HUES64 (cell line): ENCODE measurements at regions not wholly inside any gene's neighbourhood (a gene's known extent, or its start where the extent isn't known, plus 50 kb on each side); places are given as distances from the start of the nearest gene placed in this dataset.

Experiments used
- H3K27ac ChIP-seq: 2 replicates; pipeline ENCODE4 v1.7.0; 2013; ENCODE audit warnings: low read depth, low read length, inconsistent platforms
- H3K27me3 ChIP-seq: 2 replicates; pipeline ENCODE4 v1.6.1; 2013; ENCODE audit warnings: mild to moderate bottlenecking, low read length; ENCODE audit not compliant: insufficient read depth
- H3K36me3 ChIP-seq: 2 replicates; pipeline ENCODE4 v1.6.1; 2013; ENCODE audit warnings: mild to moderate bottlenecking, low read length; ENCODE audit not compliant: insufficient read depth
- H3K4me1 ChIP-seq: 2 replicates; pipeline ENCODE4 v1.6.1; 2013; ENCODE audit warnings: mild to moderate bottlenecking, low read length, moderate library complexity; ENCODE audit not compliant: insufficient read depth
- H3K4me3 ChIP-seq: 2 replicates; pipeline ENCODE4 v1.5.1; 2013; ENCODE audit warnings: mild to moderate bottlenecking, low read length, moderate library complexity
- H3K9ac ChIP-seq: 2 replicates; pipeline ENCODE4 v1.6.1; 2013; ENCODE audit warnings: mild to moderate bottlenecking, low read depth, low read length
- H3K9me3 ChIP-seq: 2 replicates; pipeline ENCODE4 v1.6.1; 2013; ENCODE audit warnings: low read depth, low read length; ENCODE audit not compliant: insufficient read depth
- WGBS: fragments of 150-250, 120-280 bp; methylation state at CpG from one replicate; pipeline ENCODE4 v1.1.7; 2013; ENCODE audit warnings: missing lambda C conversion rate; 5-methylcytosine and 5-hydroxymethylcytosine counted together

DNA sequence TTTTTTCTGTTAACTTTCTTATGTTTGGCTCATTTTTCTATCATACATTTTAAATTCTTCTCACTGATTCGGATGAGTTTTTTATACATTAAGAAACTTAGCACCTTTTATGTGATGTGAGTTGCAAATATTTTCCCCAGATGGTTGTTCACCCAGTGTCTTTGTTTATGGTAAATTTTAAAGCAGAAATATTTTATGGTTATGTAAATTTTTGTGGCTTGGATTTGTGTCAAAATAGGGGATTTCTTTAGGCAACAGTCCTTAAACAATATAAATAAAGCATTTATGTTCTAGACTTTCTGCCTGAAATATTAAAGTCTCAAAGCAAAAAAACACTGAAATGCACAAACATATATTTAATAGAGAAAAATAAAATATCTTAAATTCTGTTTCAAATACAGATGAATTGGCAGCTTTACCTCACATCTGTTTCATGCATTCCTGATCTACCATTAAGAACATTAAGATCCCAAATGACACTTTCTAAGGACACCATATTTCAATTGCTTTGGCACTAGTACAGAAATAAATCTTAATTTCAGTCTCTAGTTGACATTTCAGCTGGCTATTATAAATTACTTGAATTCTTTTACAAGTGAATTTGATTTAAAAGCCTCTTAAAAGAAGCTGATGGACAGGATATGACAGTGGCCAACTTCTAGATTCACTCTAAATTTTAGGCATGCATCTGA lies 646.6 kb downstream of the HACE1 start:
- Histone ChIP-seq H3K9ac (no peak overlapping the region), H3K4me1 (no peaks in the 10 kb centered on the region), H3K36me3 (no peaks in the 10 kb centered on the region), H3K27ac (no peak overlapping the region), H3K27me3 (no peaks in the 10 kb centered on the region), H3K4me3 (no peak overlapping the region), H3K9me3 (no peaks in the 10 kb centered on the region)
- no CpG with 5 or more reads among the region's 1 CpG for WGBS

DNA sequence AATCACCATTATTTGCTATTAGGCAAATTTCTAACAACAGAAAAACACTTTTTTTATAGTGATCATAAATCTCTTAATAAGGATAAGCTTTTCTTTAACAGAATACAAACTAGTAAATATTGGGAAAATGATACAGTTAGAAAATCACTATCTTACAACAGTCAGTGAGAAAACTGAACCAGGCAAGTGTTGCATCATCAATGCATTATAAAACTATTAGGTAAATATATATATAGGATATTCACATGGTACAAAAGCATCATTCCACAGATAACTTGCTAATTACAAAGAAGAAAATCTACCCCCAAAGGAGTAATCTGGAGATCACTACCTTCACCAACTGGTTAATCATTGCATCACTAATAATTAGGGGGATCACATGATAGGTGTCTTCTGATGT lies 652.1 kb downstream of the HACE1 start:
- H3K9ac ChIP-seq = no peak overlapping the region
- H3K4me3 ChIP-seq = no peak overlapping the region
- no peaks in the 10 kb centered on the region for H3K9me3 ChIP-seq
- H3K27ac ChIP-seq = no peak overlapping the region
- no peaks in the 10 kb centered on the region for H3K4me1 ChIP-seq
- H3K27me3 ChIP-seq = no peaks in the 10 kb centered on the region
- no peaks in the 10 kb centered on the region for H3K36me3 ChIP-seq

DNA sequence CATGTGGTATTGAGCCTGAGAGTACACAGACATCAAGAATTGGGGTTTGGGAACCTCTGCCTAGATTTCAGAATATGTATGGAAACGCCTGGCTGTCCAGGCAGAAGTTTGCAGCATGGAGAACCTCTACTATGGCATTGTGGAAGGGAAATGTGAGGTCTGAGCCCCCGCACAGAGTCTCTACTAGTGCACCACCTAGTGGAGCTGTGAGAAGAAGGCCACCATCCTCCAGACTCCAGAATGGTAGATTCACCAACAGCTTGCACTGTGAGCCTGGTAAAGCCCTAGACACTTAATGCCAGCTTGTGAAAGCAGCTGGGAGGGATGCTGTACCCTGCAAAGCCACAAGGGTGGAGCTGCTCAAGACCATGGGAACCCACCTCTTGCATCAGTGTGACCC lies 658.2 kb downstream of the HACE1 start:
- Histone ChIP-seq H3K27me3 (no peaks in the 10 kb centered on the region), H3K9me3 (0 out of 2 replicates have a peak, but pooled peaks cover 2% of the 10 kb centered on the region), H3K4me3 (no peak overlapping the region), H3K9ac (no peak overlapping the region), H3K27ac (no peak overlapping the region), H3K4me1 (no peaks in the 10 kb centered on the region), H3K36me3 (no peaks in the 10 kb centered on the region)
- 95% methylated on average over 2 of the region's 2 CpGs for WGBS

DNA sequence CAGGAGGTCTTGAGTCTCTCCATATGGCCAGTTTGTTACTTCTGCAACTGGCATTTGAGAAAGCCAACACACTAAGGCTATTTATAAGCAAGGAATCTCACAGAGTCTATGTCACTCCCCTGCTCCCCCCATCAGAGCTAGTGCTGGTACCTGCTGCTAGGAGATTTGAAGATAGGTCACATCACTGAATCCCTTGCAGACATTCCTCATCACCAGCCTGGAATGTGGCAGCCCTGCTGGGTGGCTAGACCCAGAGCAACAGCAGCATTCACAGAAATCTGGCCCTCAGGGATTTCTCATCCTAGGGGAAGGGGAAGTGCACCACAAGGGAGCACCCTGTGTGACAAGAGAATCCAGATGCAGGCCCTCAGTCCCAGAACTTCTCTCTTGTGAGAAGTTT lies 672.1 kb downstream of the HACE1 start:
- no peaks in the 10 kb centered on the region for H3K27me3 ChIP-seq
- no peaks in the 10 kb centered on the region for H3K36me3 ChIP-seq
- no peak overlapping the region for H3K4me3 ChIP-seq
- no peaks in the 10 kb centered on the region for H3K4me1 ChIP-seq
- no peak overlapping the region for H3K27ac ChIP-seq
- H3K9me3 ChIP-seq = no peaks in the 10 kb centered on the region; the same call in none of the 2 replicates
- H3K9ac ChIP-seq = no peak overlapping the region

DNA sequence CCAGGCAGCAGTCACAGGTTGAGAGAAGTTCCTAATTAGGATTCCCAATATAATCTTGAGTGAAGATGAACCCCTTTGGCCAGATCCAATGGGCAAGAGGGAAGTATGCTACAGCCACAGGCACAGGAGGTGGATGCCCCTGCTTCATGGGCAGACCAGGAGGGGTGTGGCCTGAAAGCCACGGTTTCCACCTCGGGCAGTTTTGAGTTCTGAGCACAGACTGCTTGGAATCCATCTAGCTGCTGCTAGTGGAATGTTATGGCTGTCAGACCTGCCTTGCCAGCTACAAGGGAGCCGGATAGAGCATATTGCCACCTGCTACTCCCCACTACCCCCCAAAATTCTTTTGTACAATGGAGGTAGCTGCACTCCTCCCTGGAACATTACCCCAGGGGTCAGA lies 672.9 kb downstream of the HACE1 start:
- 75% methylated on average over 3 of the region's 3 CpGs for WGBS
- no peaks in the 10 kb centered on the region; the same call in none of the 2 replicates for H3K9me3 ChIP-seq
- H3K27me3 ChIP-seq = no peaks in the 10 kb centered on the region
- H3K36me3 ChIP-seq = no peaks in the 10 kb centered on the region
- no peak overlapping the region for H3K4me3 ChIP-seq
- no peak overlapping the region for H3K9ac ChIP-seq
- no peak overlapping the region for H3K27ac ChIP-seq
- no peaks in the 10 kb centered on the region for H3K4me1 ChIP-seq

DNA sequence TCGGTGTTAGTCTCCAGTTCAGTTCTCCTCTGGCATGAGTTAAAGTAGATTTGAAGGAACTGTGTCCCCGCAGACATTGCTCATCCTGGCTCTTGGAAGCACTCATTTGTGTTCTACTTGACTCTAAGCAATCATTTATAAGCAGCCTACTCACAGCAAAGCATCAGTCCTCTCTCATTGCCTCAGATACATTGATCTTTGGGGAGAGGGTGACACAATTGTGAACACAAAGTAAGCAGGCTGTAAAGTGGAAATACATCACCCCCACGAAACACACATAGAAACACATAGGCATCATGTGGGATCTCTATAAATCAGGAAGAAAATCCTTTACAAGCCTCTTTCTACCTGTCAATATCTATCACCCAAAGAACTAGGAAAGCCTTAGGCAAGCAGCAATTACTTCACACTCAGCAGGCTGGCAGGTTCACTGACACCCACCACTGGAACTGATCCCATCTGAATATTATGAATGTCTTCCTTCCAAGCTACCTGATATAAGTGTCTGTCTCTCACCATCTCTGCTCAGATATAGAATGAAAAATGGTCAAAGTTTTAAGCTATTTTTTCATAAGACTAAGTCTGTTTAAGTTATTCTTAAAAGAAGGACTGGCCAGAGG lies 675.8 kb downstream of the HACE1 start:
- no peaks in the 10 kb centered on the region for H3K36me3 ChIP-seq
- no peaks in the 10 kb centered on the region for H3K4me1 ChIP-seq
- no peak overlapping the region for H3K9ac ChIP-seq
- no peaks in the 10 kb centered on the region for H3K27me3 ChIP-seq
- H3K27ac ChIP-seq = no peak overlapping the region
- no peaks in the 10 kb centered on the region for H3K9me3 ChIP-seq
- 94% methylated on average over 3 of the region's 3 CpGs for WGBS
- H3K4me3 ChIP-seq = no peak overlapping the region

DNA sequence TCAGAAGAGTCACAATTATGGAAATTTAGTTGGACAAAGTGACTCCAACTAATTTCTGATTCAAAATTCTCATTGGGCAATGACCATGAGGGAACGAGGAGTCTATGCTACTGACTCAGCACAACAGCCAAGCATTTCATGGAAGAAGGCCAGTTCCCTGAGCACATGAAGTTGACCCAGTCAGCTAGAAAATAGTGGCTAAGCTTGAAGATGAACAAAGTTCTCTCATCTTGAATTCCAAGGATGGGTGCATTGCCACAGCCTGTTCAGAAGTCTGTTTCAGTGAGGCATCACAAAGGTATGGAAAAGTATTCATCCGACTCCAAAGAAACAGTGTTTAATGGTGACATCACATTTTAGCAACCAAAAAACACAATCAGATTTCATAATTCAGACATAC lies 676.9 kb downstream of the HACE1 start:
- WGBS = 93% methylated on average over 2 of the region's 2 CpGs
- Histone ChIP-seq H3K36me3 (no peaks in the 10 kb centered on the region), H3K9me3 (no peaks in the 10 kb centered on the region), H3K27me3 (no peaks in the 10 kb centered on the region), H3K27ac (no peak overlapping the region), H3K4me3 (no peak overlapping the region), H3K4me1 (no peaks in the 10 kb centered on the region), H3K9ac (no peak overlapping the region)

DNA sequence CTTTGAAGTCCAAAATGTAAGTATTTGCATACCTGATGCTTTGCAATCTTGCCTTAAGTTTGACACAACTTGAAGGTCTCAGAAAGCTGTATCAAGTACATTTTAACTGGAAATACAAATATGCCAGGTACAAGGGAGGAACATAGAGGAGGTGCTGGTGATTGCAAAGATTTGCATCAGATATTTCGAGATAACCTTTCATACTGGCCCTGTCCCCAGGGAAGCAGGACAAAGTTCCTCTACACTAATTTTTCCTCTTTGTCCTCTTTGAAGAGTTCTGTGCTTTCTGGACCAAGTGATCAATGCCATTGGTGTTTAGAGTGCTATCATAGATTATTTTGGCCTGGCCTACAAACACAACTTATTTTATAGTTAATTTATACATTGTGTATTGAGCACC lies 686.1 kb downstream of the HACE1 start:
- Histone ChIP-seq H3K4me1 (peaks cover 7% of the 10 kb centered on the region; the same call in 1 of the 2 replicates), H3K9ac (no peak overlapping the region), H3K27ac (no peak overlapping the region), H3K9me3 (no peaks in the 10 kb centered on the region), H3K27me3 (no peaks in the 10 kb centered on the region), H3K4me3 (no peak overlapping the region), H3K36me3 (no peaks in the 10 kb centered on the region)
- 92% methylated on average over 1 of the region's 1 CpG for WGBS

DNA sequence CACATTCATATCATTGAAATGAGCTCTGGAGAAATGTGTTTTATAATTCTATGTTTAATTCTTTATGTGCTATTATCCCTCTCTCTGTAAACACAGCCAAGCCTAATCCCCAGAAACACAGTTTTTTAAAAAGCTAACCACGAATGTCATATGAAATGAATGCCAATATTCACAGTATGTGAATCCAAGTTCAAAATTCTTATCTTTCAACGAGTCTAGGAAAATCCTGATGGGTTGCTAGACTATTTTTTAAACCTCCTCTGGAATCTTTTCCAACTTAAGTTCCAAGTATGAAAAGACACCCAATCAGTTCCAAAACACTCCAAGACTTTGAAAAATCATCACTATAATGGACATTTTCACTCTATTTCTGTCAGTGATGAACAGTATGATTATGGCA lies 689.3 kb downstream of the HACE1 start:
- H3K4me3 ChIP-seq = no peak overlapping the region
- H3K9ac ChIP-seq = no peak overlapping the region
- H3K36me3 ChIP-seq = no peaks in the 10 kb centered on the region
- no peak overlapping the region for H3K27ac ChIP-seq
- H3K27me3 ChIP-seq = no peaks in the 10 kb centered on the region
- 84% methylated on average over 2 of the region's 2 CpGs for WGBS
- H3K9me3 ChIP-seq = peaks cover 4% of the 10 kb centered on the region; the same call in 1 of the 2 replicates
- peaks cover 7% of the 10 kb centered on the region; the same call in 1 of the 2 replicates for H3K4me1 ChIP-seq

DNA sequence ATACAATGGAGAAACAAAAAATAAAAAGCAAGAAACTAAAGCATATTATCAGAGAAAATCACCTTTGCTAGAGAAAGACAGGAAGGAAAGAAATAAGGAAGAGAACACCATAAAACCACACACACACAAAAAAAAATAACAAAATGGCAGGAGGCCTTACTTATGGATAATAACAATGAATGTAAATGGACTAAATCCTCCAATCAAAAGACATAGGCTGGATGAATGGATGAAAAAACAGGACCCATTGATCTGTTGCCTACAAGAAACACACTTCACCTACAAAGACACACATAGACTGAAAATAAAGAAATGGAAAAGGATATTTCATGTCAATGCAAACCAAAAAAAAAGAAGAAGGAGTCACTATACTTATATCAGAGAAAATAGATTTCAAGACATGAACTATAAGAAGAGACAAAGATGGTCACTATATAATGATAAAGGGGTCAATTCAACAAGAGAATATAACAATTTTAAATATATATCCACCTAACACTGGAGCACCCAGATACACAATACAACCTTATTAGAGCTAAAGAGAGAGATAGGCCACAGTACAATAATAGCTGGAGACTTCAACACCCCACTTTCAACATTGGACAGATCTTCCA lies 693.6 kb downstream of the HACE1 start:
- Histone ChIP-seq H3K9ac (no peak overlapping the region), H3K4me3 (no peak overlapping the region), H3K9me3 (peaks cover 4% of the 10 kb centered on the region; the same call in 1 of the 2 replicates), H3K36me3 (no peaks in the 10 kb centered on the region), H3K27me3 (no peaks in the 10 kb centered on the region), H3K4me1 (peaks cover 7% of the 10 kb centered on the region; the same call in 1 of the 2 replicates), H3K27ac (no peak overlapping the region)

DNA sequence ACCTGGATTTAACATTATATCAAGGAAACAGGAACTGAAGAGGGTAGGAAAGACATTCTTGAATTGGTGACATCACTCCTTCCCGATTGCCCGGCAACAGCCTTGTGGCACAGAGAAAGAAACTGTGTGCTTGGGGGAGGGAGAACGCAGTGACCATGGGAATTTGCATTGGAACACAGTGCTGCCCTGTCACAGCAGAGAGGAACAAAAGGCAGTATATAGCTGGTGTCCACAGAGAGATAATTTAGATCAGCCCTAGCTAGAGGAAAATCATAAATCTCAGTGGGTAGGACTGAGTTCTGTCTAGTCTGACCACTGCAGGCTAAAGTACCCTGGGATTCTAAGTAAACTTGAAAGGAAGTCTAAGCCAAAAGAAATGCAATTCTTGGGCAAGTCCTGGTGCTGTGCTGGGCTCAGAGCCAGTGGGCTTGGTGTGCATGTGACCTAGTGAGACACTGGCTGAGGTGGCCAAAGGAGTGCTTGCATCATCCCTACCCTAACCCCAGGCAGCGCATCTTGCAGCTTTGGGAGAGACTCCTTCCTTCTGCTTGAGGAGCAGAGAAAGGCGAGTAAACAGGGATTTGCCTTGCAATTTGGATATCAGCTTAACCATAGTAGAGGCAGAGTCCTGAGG lies 697.6 kb downstream of the HACE1 start:
- peaks cover 4% of the 10 kb centered on the region; the same call in 1 of the 2 replicates for H3K9me3 ChIP-seq
- H3K9ac ChIP-seq = no peak overlapping the region
- WGBS = 93% methylated on average over 5 of the region's 5 CpGs
- H3K4me3 ChIP-seq = no peak overlapping the region
- H3K27me3 ChIP-seq = no peaks in the 10 kb centered on the region
- H3K36me3 ChIP-seq = no peaks in the 10 kb centered on the region
- H3K27ac ChIP-seq = no peak overlapping the region
- no peaks in the 10 kb centered on the region for H3K4me1 ChIP-seq
